GM19240 (cell line): ENCODE measurements at regions not wholly inside any gene's neighbourhood (a gene's known extent, or its start where the extent isn't known, plus 50 kb on each side); places are given as distances from the start of the nearest gene placed in this dataset.
"Not testable (repeated sequence)": the region's sequence is repeated elsewhere in the genome, so short reads cannot be mapped to it uniquely, and the experiment has no call there.

ENCODE experiments used
- DNase-seq: peaks from one replicate; pipeline ENCODE4 v3.0.0; 2011; ENCODE audit warnings: low spot score; ENCODE audit not compliant: insufficient read length

- DNase-seq: no peak
Measured at GRCh38 chr6:68069921-68070710, 565.0 kb upstream of the ADGRB3 start.

- no peak for DNase-seq
Measured at GRCh38 chr6:68059899-68060298, 575.2 kb upstream of the ADGRB3 start.

- no peak for DNase-seq
Measured at GRCh38 chr6:68059261-68059660, 575.8 kb upstream of the ADGRB3 start.

DNA sequence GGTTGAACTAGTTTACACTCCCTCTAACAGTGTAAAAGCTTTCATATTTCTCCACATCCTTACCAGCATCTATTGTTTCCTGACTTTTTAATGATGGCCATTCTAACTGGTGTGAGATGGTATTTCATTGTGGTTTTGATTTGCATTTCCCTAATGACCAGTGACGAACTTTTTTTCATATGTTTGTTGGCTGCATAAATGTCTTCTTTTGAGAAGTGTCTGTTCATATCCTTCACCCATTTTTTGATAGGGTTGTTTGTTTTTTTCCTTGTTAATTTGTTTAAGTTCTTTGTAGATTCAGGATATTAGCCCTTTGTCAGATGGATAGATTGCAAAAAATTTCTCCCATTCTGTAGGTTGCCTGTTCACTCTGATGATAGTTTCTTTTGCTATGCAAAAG, 578.5 kb upstream of the ADGRB3 start:
- not testable (repeated sequence) for DNase-seq

DNA sequence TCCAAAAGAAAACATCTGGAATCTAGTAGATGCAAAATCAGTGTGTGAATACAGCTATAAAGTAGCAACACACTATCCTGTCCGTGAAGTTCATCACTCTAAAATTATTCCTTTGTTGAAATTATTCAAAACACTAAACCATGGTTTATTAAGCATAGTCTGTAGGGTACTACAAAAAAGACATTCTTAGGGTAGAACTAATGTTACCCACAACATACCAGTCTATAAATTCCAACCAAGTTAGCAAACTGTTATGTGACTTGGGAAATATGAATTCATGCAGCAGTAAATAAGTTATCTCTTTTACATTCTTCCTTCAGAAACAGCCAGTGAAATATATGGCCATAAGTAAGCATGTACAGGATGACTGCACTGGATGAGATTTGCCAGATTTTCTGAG, 580.3 kb upstream of the ADGRB3 start:
- DNase-seq: no peak

- DNase-seq: no peak
Measured at GRCh38 chr6:68053805-68054373, 581.2 kb upstream of the ADGRB3 start.

GRCh38 chr6:68052234-68052633, 582.8 kb upstream of the ADGRB3 start:
- DNase-seq: no peak

- no peak for DNase-seq
Measured at GRCh38 chr6:68049562-68049961, 585.5 kb upstream of the ADGRB3 start.

GRCh38 chr6:68046756-68047155, 588.3 kb upstream of the ADGRB3 start:
- no peak for DNase-seq

GRCh38 chr6:68046302-68046701, 588.8 kb upstream of the ADGRB3 start:
- DNase-seq: no peak

GRCh38 chr6:68045193-68045592, 589.9 kb upstream of the ADGRB3 start:
- DNase-seq: no peak

GRCh38 chr6:68044264-68044663, 590.8 kb upstream of the ADGRB3 start:
- DNase-seq: no peak

- DNase-seq: no peak
Measured at GRCh38 chr6:68043122-68043398, 592.0 kb upstream of the ADGRB3 start.

DNA sequence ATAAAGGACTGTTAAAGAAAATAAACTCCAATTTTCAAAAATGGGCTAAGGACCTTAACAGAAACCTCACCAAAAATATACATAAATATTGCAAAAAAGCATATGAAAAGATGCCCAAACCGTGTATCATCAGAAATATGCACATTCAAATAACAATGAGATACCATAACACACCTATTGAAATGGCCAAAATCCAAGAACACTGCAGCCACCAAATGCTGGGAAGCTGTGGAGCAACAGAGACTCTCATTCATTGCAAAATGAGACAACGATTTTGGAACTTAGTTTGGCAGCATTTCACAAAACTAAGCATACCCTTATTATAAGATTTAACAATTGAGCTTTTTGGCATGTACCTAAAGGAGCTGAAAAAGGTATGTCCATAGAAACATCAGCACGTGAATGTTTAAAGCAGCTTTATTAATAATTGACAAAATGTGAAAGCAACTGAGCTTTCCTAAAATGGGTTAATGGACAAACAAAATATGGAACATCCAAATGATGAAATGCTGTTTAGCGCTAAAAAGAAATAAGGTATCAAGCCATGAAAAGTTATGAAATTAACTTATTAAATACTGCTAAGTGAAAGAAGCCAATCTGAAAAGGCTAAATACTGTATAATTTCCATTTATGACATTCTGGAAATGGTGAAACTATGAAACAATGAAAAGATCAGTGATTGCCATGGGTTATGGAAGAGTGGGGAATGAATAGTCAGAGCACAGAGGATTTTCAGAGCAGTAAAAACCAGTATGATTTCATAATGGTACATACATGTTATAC, 592.6 kb upstream of the ADGRB3 start:
- no peak for DNase-seq

DNA sequence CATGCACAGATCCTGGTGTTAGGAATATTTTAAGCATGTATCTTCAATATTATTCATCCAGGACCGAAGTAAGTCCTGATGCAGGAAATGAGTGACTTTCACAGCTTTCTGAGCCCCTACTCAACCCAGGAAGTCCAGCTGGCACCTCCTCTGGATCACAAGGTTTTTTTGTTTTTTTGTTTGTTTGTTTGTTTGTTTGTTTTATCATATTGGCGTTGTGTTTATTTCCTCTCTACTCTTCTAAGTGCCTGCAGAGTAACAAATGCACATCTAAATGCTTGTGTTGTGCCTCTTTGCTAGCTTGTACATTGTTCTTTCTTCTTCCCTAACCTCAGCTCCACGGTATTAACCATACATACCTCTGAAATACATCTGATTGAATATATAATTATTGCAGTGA, 594.3 kb upstream of the ADGRB3 start:
- DNase-seq: no peak

DNA sequence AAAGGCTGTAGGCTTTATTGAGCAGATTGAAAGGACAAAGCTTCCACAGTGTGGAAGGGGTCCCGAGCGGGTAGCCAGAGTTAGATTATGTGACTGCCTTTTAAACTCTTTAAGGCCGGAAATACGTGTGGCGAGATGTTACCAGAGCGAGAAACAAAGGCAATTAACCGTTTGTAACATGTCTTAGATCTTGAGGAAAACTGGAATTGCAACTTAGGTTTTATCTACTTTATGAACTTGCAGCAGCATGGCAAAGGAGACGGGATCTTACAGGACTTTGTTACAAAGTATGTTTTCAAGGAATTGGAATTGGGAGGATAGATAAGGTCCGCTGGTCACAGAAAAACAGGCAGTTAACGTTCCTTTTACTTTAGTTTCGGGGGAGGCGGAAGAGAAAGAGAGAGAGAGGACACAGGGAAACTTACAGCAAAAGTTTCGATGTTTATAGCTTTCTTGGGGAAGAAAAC, 594.7 kb upstream of the ADGRB3 start:
- no peak for DNase-seq

GRCh38 chr6:68039641-68040311, 595.3 kb upstream of the ADGRB3 start:
- no peak for DNase-seq

- no peak for DNase-seq
Measured at GRCh38 chr6:68038815-68039408, 596.2 kb upstream of the ADGRB3 start.

DNA sequence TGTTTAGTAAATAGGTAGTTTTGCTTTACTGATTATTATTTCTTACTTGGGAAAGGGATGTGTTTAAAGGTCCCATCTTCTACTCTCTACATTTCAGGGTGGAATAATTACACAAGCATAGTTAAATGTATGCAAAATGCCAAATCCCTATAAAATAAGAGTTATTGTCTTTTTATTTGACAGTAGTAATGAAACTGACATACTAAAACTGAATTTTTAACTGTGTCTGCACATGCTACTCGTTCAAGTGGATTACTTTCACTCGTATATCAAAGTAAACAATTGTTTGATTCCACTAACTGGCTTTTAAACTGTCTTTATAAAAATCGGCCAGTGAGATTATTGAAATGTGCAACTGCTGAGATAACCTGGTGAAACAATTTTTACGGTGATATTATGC, 602.9 kb upstream of the ADGRB3 start:
- no peak for DNase-seq

GRCh38 chr6:68031054-68031453, 604.0 kb upstream of the ADGRB3 start:
- no peak for DNase-seq

DNA sequence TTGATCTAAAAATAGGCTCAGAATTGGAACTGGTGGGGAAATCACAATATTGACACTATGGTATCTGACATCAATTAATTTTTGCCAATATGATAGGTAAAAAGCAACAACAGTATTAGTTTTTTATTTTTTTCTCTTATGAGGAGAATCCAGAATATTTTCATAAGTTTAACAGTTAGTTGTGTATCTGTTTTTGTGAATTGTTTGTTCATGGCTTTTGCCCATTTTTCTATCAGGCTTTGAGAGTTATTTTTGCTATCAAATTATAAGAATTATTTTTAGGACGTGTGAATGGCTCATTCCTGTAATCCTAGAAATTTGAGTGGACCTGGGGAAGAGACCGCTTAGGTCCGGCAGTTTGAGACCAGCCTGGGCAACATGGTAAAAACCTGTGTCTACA, 608.6 kb upstream of the ADGRB3 start:
- DNase-seq: no peak

GRCh38 chr6:68025764-68026163, 609.3 kb upstream of the ADGRB3 start:
- no peak for DNase-seq
